HG03469 (cell line): ENCODE measurements at regions not wholly inside any gene's neighbourhood (a gene's known extent, or its start where the extent isn't known, plus 50 kb on each side); places are given as distances from the start of the nearest gene placed in this dataset.
"Not testable (repeated sequence)": the region's sequence is repeated elsewhere in the genome, so short reads cannot be mapped to it uniquely, and the experiment has no call there.

ENCODE experiments used
- ATAC-seq: cut with Tn5 transposase; IDR thresholded peaks from one replicate; pipeline ENCODE4 v1.9.1; 2021; ENCODE audit warnings: mild to moderate bottlenecking, moderate library complexity, moderate number of reproducible peaks; ENCODE audit not compliant: unreplicated experiment

GRCh38 chr10:109022417-109023049, 900.8 kb downstream of the XPNPEP1 start:
- ATAC-seq = no peak

DNA sequence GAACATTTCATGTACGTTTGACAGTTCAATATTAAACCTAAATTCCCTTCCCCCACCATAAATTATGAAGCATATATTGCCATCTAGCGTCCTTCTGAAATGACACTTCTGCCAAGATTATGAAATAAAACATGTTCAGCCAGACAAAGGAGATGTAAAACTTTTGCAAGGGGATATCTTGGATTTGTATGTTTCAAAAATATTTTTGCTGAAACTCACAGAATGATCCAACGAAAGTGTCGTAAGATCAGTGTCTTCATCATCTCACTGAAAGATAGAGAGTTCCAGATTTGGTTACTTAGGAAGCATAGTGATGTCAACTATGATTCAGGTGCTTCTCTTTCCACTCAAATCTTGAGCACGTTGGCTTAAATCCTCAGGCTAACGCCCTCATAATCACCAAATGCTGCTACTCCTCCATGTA, 904.3 kb downstream of the XPNPEP1 start:
- ATAC-seq = no peak

DNA sequence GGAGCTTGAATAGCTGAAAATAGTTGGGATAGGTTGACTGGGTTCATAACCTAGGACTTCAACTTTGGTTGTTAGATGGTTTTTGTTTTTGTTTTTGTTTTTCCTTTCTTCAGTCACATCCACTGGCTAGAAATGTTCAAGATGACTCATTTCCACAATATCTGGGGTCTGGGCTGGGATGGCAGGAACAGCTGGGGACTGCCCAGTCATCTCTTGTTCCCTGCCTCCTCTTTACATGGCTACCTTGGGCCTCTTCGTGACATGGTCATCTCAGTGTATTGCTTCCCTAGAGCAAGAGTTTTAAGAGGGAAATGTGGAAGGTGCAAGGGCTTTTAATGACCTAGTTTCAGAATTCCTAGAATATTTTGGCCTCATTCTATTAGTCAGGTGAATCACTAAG, 915.8 kb downstream of the XPNPEP1 start:
- ATAC-seq = no peak

GRCh38 chr10:108990441-108990840, 932.9 kb downstream of the XPNPEP1 start:
- no peak for ATAC-seq

DNA sequence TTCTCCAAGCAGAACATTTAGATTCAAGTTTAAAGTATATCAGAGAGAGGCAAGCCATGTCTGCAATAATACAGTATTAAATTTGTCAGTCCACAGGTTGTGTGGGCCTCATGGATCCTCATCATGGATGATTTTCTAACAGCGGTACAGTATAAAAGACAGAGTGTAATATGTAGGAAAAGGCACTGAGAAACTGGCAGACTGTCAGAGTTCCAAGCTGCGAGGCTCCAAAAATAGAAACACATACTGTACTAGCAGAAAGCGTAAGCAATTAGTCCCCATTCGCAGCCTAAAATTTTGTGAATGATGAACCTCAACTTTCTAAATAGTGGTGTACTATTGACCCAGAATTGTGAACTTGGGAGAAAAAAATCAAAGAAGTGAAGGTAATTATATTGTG, 933.3 kb downstream of the XPNPEP1 start:
- ATAC-seq = no peak

GRCh38 chr10:108982159-108982558, 941.2 kb downstream of the XPNPEP1 start:
- ATAC-seq = no peak

DNA sequence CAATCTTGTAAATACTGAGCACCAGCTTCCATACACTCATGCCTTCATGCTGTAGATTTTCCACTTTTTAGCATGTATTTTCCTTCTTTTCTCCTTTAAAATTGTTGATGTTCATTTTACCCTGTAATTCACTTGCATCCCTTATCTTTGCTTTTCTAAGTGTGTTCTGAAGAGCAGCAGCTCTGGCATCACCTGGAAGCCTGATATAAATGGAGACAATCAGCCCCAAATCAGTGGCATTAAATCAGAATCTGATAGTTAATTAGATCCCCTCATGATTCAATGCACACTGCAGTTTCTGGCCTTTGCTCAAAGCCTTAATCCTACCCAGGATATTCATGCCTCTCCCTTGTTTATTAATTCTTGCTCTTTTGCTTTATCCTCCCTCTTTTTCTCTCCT, 942.4 kb downstream of the XPNPEP1 start:
- no peak for ATAC-seq

GRCh38 chr10:108975459-108976058, 947.8 kb downstream of the XPNPEP1 start:
- no peak for ATAC-seq

GRCh38 chr10:108970016-108970415, 953.3 kb downstream of the XPNPEP1 start:
- no peak for ATAC-seq

DNA sequence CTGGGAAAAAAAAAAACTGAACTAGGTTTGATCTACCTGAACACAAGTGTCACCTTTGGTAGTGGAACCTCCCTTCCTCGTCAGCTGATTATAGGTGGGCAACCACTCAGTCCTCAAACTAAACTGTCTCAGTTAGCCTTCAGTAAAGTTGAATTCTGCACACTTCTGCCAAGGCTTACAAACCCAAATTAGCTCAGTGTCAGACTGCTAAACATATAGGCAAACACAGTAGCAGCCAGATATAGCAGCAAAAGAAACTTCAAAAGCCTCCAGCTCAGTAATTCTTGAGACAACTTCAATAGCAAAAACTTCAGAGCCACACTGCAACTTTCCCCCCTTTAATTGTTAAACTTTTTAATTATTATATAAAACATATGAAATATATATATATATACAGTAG, 956.9 kb downstream of the XPNPEP1 start:
- ATAC-seq = no peak

DNA sequence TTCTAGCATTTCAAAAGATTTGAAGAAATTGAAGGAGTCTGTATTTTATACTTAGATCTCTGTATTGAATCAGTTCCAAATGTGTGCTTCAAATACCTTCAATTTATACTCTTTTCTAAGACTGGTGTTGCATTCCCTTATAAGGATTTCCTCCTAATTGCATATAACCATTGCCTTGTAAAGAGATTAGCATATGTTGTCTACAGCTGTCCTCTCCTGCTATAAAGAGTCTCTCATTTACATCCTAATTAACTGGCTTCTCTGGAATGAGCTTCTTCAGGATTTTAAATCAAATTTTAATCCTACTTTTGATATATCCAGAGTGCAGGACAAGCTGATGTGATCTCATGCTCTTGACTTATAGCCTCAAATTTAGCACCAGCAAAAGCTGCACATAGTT, 957.3 kb downstream of the XPNPEP1 start:
- ATAC-seq = no peak

- no peak for ATAC-seq
Observed at GRCh38 chr10:108962172-108962571, 961.1 kb downstream of the XPNPEP1 start.

DNA sequence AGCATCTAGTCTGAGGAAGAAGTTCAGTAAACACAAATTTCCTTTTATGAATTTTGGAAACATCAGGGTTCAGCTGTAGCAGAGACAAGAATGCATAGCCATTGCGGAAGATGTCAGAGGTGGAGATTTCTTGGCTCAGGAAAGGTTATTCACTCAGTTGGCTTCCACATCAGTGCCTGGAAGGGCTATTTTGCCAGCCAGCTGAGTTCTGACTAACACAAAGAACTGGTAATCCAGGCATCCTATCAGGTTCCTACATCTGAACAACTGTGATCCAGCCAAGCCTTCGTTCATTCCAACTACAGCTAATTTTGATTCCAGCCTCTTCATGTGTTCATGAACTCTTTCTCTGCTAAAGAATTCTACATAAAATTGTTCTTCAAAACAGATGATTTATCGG, 965.6 kb downstream of the XPNPEP1 start:
- ATAC-seq = no peak

GRCh38 chr10:108956149-108956548, 967.2 kb downstream of the XPNPEP1 start:
- no peak for ATAC-seq

- ATAC-seq = not testable (repeated sequence)
Observed at GRCh38 chr10:108920029-108920428, 1003.3 kb downstream of the XPNPEP1 start.

GRCh38 chr10:108913300-108913699, 1010.0 kb downstream of the XPNPEP1 start:
- no peak for ATAC-seq

GRCh38 chr10:108911814-108912541, 1011.3 kb downstream of the XPNPEP1 start:
- ATAC-seq = peak; percentile 43

- no peak for ATAC-seq
Observed at GRCh38 chr10:108908096-108908495, 1015.2 kb downstream of the XPNPEP1 start.

GRCh38 chr10:108905821-108906220, 1017.5 kb downstream of the XPNPEP1 start:
- no peak for ATAC-seq

DNA sequence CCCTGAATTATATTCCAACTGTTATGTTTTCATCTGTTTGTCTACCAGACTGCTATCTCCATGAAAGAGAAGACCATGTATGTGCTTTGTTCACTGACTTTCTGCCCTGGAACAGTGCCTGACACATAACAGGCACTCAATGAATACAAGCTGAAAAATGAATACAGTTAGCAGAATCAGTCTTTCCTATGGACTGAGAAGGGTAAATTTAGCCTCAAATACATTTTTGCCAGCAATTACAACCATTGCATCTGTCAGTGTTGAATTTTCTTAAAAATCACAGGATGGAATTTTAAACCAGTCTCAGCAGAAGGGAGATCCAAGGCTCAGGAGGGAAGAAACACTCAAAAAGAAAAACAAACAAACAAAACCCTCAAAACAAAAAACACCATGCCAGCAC, 1018.1 kb downstream of the XPNPEP1 start:
- ATAC-seq = no peak

DNA sequence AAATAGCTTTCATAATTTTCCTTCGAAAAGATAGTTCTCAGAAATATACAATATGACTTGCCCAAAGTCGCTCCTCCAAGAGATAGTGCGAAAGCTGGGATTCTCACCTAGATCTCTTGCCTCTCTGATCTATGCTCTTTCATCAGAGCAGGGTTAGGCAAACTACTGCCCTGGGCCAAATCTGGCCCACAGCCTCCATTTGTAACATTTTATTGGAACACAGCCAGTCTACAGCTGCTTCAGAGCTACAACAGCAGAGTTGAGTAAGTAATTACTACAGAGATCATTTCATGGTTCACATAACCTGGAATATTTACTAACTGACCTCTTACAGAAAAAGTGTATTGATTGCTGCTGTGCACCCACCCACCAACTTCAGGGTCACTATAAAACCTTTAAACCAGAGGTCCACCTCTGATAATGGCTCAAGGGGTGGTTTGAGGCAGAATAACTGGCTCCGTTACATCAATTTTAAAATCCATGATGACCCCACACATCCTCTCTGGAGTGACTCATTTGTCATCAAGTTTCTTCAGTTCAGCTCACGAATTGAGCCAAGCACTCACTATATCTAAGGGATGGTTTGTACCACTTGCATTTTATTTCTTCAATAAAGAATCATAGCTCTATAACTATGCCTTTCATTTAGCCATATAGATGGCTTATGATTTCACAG, 1019.0 kb downstream of the XPNPEP1 start:
- no peak for ATAC-seq
